ENCODE measurements at regions not wholly inside any gene's neighbourhood (a gene's known extent, or its start where the extent isn't known, plus 50 kb on each side); places are given as distances from the start of the nearest gene placed in this dataset.

DNA sequence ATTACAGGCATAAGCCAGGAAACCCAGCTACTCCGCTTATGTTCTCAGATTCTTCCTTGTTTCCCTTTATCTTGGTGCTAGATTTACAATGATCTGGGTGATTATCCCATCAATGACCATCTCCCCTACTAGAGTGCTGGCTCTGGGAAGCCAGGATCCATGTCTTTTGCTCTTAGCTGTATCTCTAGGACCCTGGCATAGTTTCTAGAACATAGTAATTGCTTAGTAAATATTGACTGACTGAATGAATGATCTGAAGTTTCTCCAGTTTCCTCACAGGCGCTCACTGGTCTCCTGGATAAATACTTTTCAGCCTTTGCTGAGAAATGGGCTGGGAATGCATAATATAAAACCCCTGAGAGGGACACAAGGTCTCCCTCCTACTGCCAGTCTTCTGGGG is 60.0 kb upstream of the KLF9 start:
- no peak for TF ChIP-seq POLR2A (IDR thresholded peaks at IDR 0.05)
- TF ChIP-seq, protein P1, sequence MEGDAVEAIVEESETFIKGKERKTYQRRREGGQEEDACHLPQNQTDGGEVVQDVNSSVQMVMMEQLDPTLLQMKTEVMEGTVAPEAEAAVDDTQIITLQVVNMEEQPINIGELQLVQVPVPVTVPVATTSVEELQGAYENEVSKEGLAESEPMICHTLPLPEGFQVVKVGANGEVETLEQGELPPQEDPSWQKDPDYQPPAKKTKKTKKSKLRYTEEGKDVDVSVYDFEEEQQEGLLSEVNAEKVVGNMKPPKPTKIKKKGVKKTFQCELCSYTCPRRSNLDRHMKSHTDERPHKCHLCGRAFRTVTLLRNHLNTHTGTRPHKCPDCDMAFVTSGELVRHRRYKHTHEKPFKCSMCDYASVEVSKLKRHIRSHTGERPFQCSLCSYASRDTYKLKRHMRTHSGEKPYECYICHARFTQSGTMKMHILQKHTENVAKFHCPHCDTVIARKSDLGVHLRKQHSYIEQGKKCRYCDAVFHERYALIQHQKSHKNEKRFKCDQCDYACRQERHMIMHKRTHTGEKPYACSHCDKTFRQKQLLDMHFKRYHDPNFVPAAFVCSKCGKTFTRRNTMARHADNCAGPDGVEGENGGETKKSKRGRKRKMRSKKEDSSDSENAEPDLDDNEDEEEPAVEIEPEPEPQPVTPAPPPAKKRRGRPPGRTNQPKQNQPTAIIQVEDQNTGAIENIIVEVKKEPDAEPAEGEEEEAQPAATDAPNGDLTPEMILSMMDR (IDR thresholded peaks at IDR 0.05) = no peak
